A549 (cell line): ENCODE measurements at regions not wholly inside any gene's neighbourhood (a gene's known extent, or its start where the extent isn't known, plus 50 kb on each side); places are given as distances from the start of the nearest gene placed in this dataset.

Source experiments
- ATAC-seq, 2 experiments: fragments of 200-7000 bp in 1 of 2; fragments of >200 bp in 1 of 2; cut with Nextera tagmentation in 1 of 2; cut with Tn5 transposase in 1 of 2; 3 replicates each; pipeline versions ENCODE4 v1.8.0 to v1.9.1; 2018 to 2020; ENCODE audit warnings: mild to moderate bottlenecking in 1 of 2, moderate library complexity in 1 of 2
- CTCF ChIA-PET: fragments of 300-600 bp; sonication (Branson Sonifier 250); formaldehyde crosslinking; extraction: SDS; loops from one replicate; lab custom pipeline; 2021; ENCODE audit warnings: antibody characterized with exemption, inconsistent platforms; lab: Yijun Ruan, JAX
- POLR2A ChIA-PET: fragments of 350-600 bp; formaldehyde crosslinking; extraction: SDS; loops from one replicate; lab custom pipeline; 2021; ENCODE audit warnings: antibody characterized with exemption, inconsistent platforms; lab: Yijun Ruan, JAX
- DNase-seq, 2 experiments: peaks; one replicate each; pipeline versions ENCODE4 v3.0.0 to v3.0.0-alpha.2; 2011 to 2016; ENCODE audit warnings: low read depth in 1 of 2, low spot score in 1 of 2
- FAIRE-seq: peaks from 2 replicates; lab custom pipeline; 2011; peaks lifted over from hg19 to GRCh38; lab: Jason Lieb, UNC
- H3K27ac ChIP-seq, 2 experiments: fragments of >200 bp; sonication (Bioruptor Twin); formaldehyde crosslinking; 3 replicates each; pipeline ENCODE4 v1.5.1; 2016 to 2017
- H3K4me1 ChIP-seq: fragments of >200 bp; sonication (Bioruptor Twin); formaldehyde crosslinking; 3 replicates; pipeline ENCODE4 v1.6.1; 2016
- H3K4me2 ChIP-seq: fragments of >200 bp; sonication (Bioruptor Twin); formaldehyde crosslinking; 3 replicates; pipeline ENCODE4 v1.6.1; 2016
- H3K4me3 ChIP-seq: fragments of >200 bp; sonication (Bioruptor Twin); formaldehyde crosslinking; 3 replicates; pipeline ENCODE4 v1.5.1; 2016
- H3K9me3 ChIP-seq: fragments of >200 bp; sonication (Bioruptor Twin); formaldehyde crosslinking; 3 replicates; pipeline ENCODE4 v1.6.1; 2016
- BCL3 ChIP-seq: fragments of >200 bp; sonication (Bioruptor Twin); formaldehyde crosslinking; IDR thresholded peaks from 3 replicates; pipeline ENCODE4 v1.6.1; 2016
- CBX8 ChIP-seq: fragments of 200-600 bp; sonication (generic); IDR thresholded peaks from 2 replicates; pipeline ENCODE4 v1.6.1; 2016
- CEBPB ChIP-seq, 2 experiments: fragments of >200 bp in 1 of 2; sonication (Bioruptor Twin) in 1 of 2; formaldehyde crosslinking in 1 of 2; IDR thresholded peaks; 2 replicates each; pipeline ENCODE4 v1.6.1; 2012 to 2016
- CHD2 ChIP-seq: fragments of 150-350 bp; IDR thresholded peaks from 2 replicates; pipeline ENCODE4 v1.6.1; 2014; ENCODE audit warnings: low read length; ENCODE audit not compliant: partially characterized antibody
- E2F6 ChIP-seq: IDR thresholded peaks from 2 replicates; pipeline ENCODE4 v1.6.1; 2012; ENCODE audit warnings: low read depth, borderline replicate concordance
- EHF ChIP-seq: fragments of 250-450 bp; sonication (Bioruptor Pico); IDR thresholded peaks from 2 replicates; pipeline ENCODE4 v1.5.0; 2020; ENCODE audit warnings: mild to moderate bottlenecking
- FOSB ChIP-seq: fragments of 250-450 bp; sonication (Bioruptor Pico); IDR thresholded peaks from 2 replicates; pipeline ENCODE4 v1.5.0; 2020; ENCODE audit warnings: mild to moderate bottlenecking, moderate library complexity
- GATA3 ChIP-seq: IDR thresholded peaks from 2 replicates; pipeline ENCODE4 v1.6.1; 2012; ENCODE audit warnings: borderline replicate concordance
- HOXB13 ChIP-seq: fragments of 250-450 bp; sonication (Bioruptor Pico); IDR thresholded peaks from 2 replicates; pipeline ENCODE4 v1.5.0; 2020; ENCODE audit warnings: low read depth, mild to moderate bottlenecking, moderate library complexity
- JUN ChIP-seq, 2 experiments: fragments of >200 bp; sonication (Bioruptor Twin); formaldehyde crosslinking; IDR thresholded peaks; 2 replicates in 1 of 2; 3 replicates in 1 of 2; pipeline ENCODE4 v1.6.1; 2016 to 2017
- JUNB ChIP-seq: fragments of >200 bp; sonication (Bioruptor Twin); formaldehyde crosslinking; IDR thresholded peaks from 2 replicates; pipeline ENCODE4 v1.6.1; 2016
- KDM1A ChIP-seq: fragments of 200-600 bp; sonication (generic); IDR thresholded peaks from 2 replicates; pipeline ENCODE4 v1.6.1; 2016; ENCODE audit warnings: low read depth, mild to moderate bottlenecking
- KDM5A ChIP-seq: fragments of 200-600 bp; sonication (generic); IDR thresholded peaks from 2 replicates; pipeline ENCODE4 v1.6.1; 2016; ENCODE audit warnings: antibody characterized with exemption, mild to moderate bottlenecking
- MYC ChIP-seq: IDR thresholded peaks from 2 replicates; pipeline ENCODE4 v1.6.1; 2012; ENCODE audit warnings: mild to moderate bottlenecking, inconsistent platforms, low read length, improper control_type of control experiment, borderline replicate concordance
- NPAS2 ChIP-seq: fragments of 250-450 bp; sonication (Bioruptor Pico); IDR thresholded peaks from 2 replicates; pipeline ENCODE4 v1.8.0; 2022; ENCODE audit warnings: mild to moderate bottlenecking, moderate library complexity, borderline replicate concordance
- PBX3 ChIP-seq: IDR thresholded peaks from 2 replicates; pipeline ENCODE4 v1.6.1; 2012
- POLR2A ChIP-seq: IDR thresholded peaks from 2 replicates; pipeline ENCODE4 v1.6.1; 2012; ENCODE audit warnings: mild to moderate bottlenecking, low read length
- POLR2AphosphoS2 ChIP-seq: conservative IDR thresholded peaks from 2 replicates; pipeline ENCODE4 v1.6.1; 2012; ENCODE audit warnings: low read length, improper control_type of control experiment, inconsistent platforms
- RFX5 ChIP-seq: fragments of 450-650 bp; IDR thresholded peaks from 2 replicates; pipeline ENCODE4 v1.7.1; 2014; ENCODE audit warnings: antibody characterized with exemption, mild to moderate bottlenecking, moderate library complexity
- SMC3 ChIP-seq: fragments of >200 bp; sonication (Bioruptor Twin); formaldehyde crosslinking; IDR thresholded peaks from 3 replicates; pipeline ENCODE4 v1.6.1; 2018; ENCODE audit warnings: inconsistent platforms
- SREBF2 ChIP-seq: fragments of 450-650 bp; IDR thresholded peaks from 2 replicates; pipeline ENCODE4 v1.6.1; 2014; ENCODE audit warnings: mild to moderate bottlenecking, moderate library complexity
- ZC3H11A ChIP-seq: fragments of 450-650 bp; IDR thresholded peaks from 2 replicates; pipeline ENCODE4 v1.6.1; 2014; ENCODE audit warnings: antibody characterized with exemption, mild to moderate bottlenecking
- ZFP36 ChIP-seq: fragments of 450-650 bp; IDR thresholded peaks from 2 replicates; pipeline ENCODE4 v1.6.1; 2014; ENCODE audit warnings: borderline replicate concordance; ENCODE audit not compliant: partially characterized antibody
- ZNF302 ChIP-seq: fragments of 250-450 bp; sonication (Bioruptor Pico); IDR thresholded peaks from 2 replicates; pipeline ENCODE4 v1.9.0; 2021; ENCODE audit warnings: inconsistent platforms, mild to moderate bottlenecking, moderate library complexity
- ZSCAN20 ChIP-seq: fragments of 250-450 bp; sonication (Bioruptor Pico); IDR thresholded peaks from 2 replicates; pipeline ENCODE4 v1.8.0; 2022; ENCODE audit warnings: mild to moderate bottlenecking, moderate library complexity
- WGBS: methylation state at CpG from one replicate; pipeline ENCODE4 v1.1.6; 2017; ENCODE audit errors: missing lambda C conversion rate; 5-methylcytosine and 5-hydroxymethylcytosine counted together
- TF ChIP-seq, protein P1 (sequence below): fragments of 250-450 bp; sonication (Bioruptor Pico); IDR thresholded peaks from 2 replicates; pipeline ENCODE4 v1.5.0; 2021; ENCODE audit warnings: mild to moderate bottlenecking, moderate library complexity, borderline replicate concordance

- no peak for FAIRE-seq
- WGBS: 61% methylated on average over 7 of the region's 52 CpGs
- no peak for TF ChIP-seq BCL3
- TF ChIP-seq GATA3: no peak
- no peak for TF ChIP-seq CHD2
- TF ChIP-seq EHF (CRISPR knock-in tag): no peak
- TF ChIP-seq E2F6: no peak
- TF ChIP-seq KDM1A: no peak
- TF ChIP-seq PBX3: no peak
- TF ChIP-seq KDM5A: no peak
- TF ChIP-seq JUN (IDR thresholded peaks at IDR 0.05): no peak
- no peak for TF ChIP-seq HOXB13 (CRISPR knock-in tag)
- no peak for TF ChIP-seq MYC
- TF ChIP-seq ZNF302: no peak
- no peak for TF ChIP-seq NPAS2 (CRISPR knock-in tag)
These were observed 446.2 kb downstream of the INSC start for GRCh38 chr11:15560689-15561467.

DNA sequence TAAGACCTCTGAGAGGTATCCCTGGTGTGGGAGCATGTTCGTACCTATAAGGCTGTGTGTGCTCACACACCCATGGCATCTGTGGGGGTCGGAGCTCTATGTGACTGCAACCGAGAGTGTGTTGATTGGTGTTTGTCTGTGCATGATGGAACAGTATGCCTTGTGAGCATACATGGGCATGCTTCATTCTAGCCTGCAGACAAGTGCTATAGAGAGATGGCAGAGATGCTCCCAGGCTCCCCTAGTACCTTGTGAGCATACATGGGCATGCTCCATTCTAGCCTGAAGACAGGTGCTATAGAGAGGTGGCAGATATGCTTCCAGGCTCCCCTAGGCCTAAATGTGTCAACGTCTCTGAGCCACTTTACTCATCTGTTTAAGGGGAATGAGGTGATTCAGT, 447.5 kb downstream of the INSC start:
- Histone ChIP-seq H3K9me3 (0 out of 3 replicates have a peak, but pooled peaks cover 5% of the 10 kb centered on the region), H3K4me2 (no peak overlapping the region), H3K4me1 (no peaks in the 10 kb centered on the region), H3K27ac (no peak overlapping the region), H3K4me3 (no peak overlapping the region)
- FAIRE-seq: no peak
- ChIA-PET CTCF (no interaction called here), POLR2A (no interaction called here)
- no peak for TF ChIP-seq ZFP36
- no peak for TF ChIP-seq CEBPB (IDR thresholded peaks at IDR 0.05)
- no peak for TF ChIP-seq JUNB
- no peak for TF ChIP-seq PBX3
- no peak for DNase-seq
- ATAC-seq: no peak
- 3% methylated on average over 4 of the region's 4 CpGs for WGBS

More at GRCh38 chr11:15560689-15561467, 446.2 kb downstream of the INSC start:
- CTCF ChIA-PET: interaction anchor here (0.6 kb wide), 1 partner anchor 564 kb away, joined by 3 read pairs; no protein-coding TSS in a partner anchor
- H3K27ac ChIP-seq: no peak overlapping the region
- no peaks in the 10 kb centered on the region for H3K4me1 ChIP-seq
- ATAC-seq (no peak), DNase-seq (no peak)
- H3K4me3 ChIP-seq: no peak overlapping the region
- no peak overlapping the region for H3K4me2 ChIP-seq
- POLR2A ChIA-PET: no interaction called here
- 0 out of 3 replicates have a peak, but pooled peaks cover 5% of the 10 kb centered on the region for H3K9me3 ChIP-seq

DNA sequence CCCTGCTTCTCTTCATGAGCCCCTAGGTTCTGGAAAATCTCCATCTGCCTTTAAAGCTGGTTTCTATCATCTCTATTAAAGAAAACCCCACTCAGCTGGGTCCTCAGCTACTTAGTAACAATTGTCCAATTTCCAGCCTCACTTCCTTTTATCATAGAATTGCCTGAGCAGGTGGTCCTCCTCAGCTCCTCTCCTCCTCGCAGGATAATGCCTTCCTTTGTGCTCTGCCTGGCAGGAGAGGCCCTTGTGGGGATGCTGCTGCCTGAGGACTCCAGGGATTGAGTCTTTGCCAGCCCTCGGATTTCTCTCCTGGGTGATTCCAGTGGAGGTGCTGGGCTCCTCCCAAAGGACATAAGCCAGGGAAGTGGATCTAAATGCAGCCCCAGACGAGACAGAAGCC, 448.3 kb downstream of the INSC start:
- no peak overlapping the region for H3K4me2 ChIP-seq
- CTCF ChIA-PET: no interaction called here
- no peaks in the 10 kb centered on the region for H3K4me1 ChIP-seq
- TF ChIP-seq POLR2AphosphoS2: no peak
- TF ChIP-seq BCL3: no peak
- no peak for TF ChIP-seq CEBPB (IDR thresholded peaks at IDR 0.05)
- no peak for TF ChIP-seq SMC3
- TF ChIP-seq CBX8: no peak
- TF ChIP-seq RFX5: no peak
- TF ChIP-seq ZSCAN20 (CRISPR knock-in tag): no peak
- no peak for TF ChIP-seq EHF (CRISPR knock-in tag)
- TF ChIP-seq FOSB (CRISPR knock-in tag): no peak
- TF ChIP-seq KDM5A: no peak
- TF ChIP-seq SREBF2: no peak
- TF ChIP-seq HOXB13 (CRISPR knock-in tag): no peak
- no peak for TF ChIP-seq POLR2A
- TF ChIP-seq MYC: no peak
- TF ChIP-seq ZC3H11A: no peak
- TF ChIP-seq, protein P1, sequence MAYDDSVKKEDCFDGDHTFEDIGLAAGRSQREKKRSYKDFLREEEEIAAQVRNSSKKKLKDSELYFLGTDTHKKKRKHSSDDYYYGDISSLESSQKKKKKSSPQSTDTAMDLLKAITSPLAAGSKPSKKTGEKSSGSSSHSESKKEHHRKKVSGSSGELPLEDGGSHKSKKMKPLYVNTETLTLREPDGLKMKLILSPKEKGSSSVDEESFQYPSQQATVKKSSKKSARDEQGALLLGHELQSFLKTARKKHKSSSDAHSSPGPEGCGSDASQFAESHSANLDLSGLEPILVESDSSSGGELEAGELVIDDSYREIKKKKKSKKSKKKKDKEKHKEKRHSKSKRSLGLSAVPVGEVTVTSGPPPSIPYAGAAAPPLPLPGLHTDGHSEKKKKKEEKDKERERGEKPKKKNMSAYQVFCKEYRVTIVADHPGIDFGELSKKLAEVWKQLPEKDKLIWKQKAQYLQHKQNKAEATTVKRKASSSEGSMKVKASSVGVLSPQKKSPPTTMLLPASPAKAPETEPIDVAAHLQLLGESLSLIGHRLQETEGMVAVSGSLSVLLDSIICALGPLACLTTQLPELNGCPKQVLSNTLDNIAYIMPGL (CRISPR knock-in tag): no peak
- no peak overlapping the region for H3K27ac ChIP-seq
- no peak overlapping the region for H3K4me3 ChIP-seq
- 0 out of 3 replicates have a peak, but pooled peaks cover 5% of the 10 kb centered on the region for H3K9me3 ChIP-seq
- FAIRE-seq: no peak
- 7% methylated on average over 2 of the region's 3 CpGs for whole genome bisulfite sequencing
- no peak for ATAC-seq
- POLR2A ChIA-PET: no interaction called here
- DNase-seq: no peak
